ENCODE measurements at regions not wholly inside any gene's neighbourhood (a gene's known extent, or its start where the extent isn't known, plus 50 kb on each side); places are given as distances from the start of the nearest gene placed in this dataset.

- ChIA-PET CTCF (no interaction called here), POLR2A (ENCODE audit: unreplicated experiment) (no interaction called here)
- TF ChIP-seq EZH2 (IDR thresholded peaks at IDR 0.05; ENCODE audit: low read depth) = no peak
- TF ChIP-seq CTCF (conservative IDR thresholded peaks at IDR 0.05) = no peak
- intact Hi-C loops (cut with micrococcal nuclease; ENCODE audit: unreplicated experiment) = no loop called here
- H2AFZ ChIP-seq = no peak overlapping the region
- H3K4me1 ChIP-seq (replicated peaks; ENCODE audit: insufficient read depth) = no peaks in the 10 kb centered on the region
- H3F3A ChIP-seq (ENCODE audit: insufficient read depth, low read depth) = no peaks in the 10 kb centered on the region
- no peaks in the 10 kb centered on the region for H4K20me1 ChIP-seq (ENCODE audit: insufficient read depth)
- H3K27me3 ChIP-seq (ENCODE audit: insufficient read depth, low read depth) = peaks cover 84% of the 10 kb centered on the region
- no peaks in the 10 kb centered on the region for H3K79me2 ChIP-seq (ENCODE audit: low read depth)
- no peaks in the 10 kb centered on the region for H3K9me3 ChIP-seq (ENCODE audit: insufficient read depth, low read depth)
- no peak for DNase-seq
- H3K4me2 ChIP-seq = no peak overlapping the region
- no peaks in the 10 kb centered on the region for H3K36me3 ChIP-seq (ENCODE audit: low read depth)
- no peaks in the 10 kb centered on the region for H3K9me2 ChIP-seq (ENCODE audit: insufficient read depth)
- BruUV-seq (replicated peaks) = no TSS peak
- no peak overlapping the region for H3K4me3 ChIP-seq
- H3K27ac ChIP-seq = no peak overlapping the region
These were observed 124.9 kb downstream of the RBFOX3 start for GRCh38 chr17:79485991-79486390.

- intact Hi-C loops (cut with micrococcal nuclease; ENCODE audit: unreplicated experiment) = no loop called here
- H3K4me2 ChIP-seq = no peak overlapping the region
- H3K27me3 ChIP-seq (ENCODE audit: insufficient read depth, low read depth) = peaks cover 87% of the 10 kb centered on the region
- H2AFZ ChIP-seq = no peak overlapping the region
- POLR2A ChIA-PET (ENCODE audit: unreplicated experiment) = no interaction called here
- BruUV-seq (replicated peaks) = no TSS peak
- no peak for TF ChIP-seq EZH2 (IDR thresholded peaks at IDR 0.05; ENCODE audit: low read depth)
- TF ChIP-seq CTCF (conservative IDR thresholded peaks at IDR 0.05) = no peak
- no peaks in the 10 kb centered on the region for H3K4me1 ChIP-seq (replicated peaks; ENCODE audit: insufficient read depth)
- no peaks in the 10 kb centered on the region for H3K36me3 ChIP-seq (ENCODE audit: low read depth)
- H3K4me3 ChIP-seq = no peak overlapping the region
- no peaks in the 10 kb centered on the region for H3F3A ChIP-seq (ENCODE audit: insufficient read depth, low read depth)
- no peak overlapping the region for H3K27ac ChIP-seq
- no peaks in the 10 kb centered on the region for H4K20me1 ChIP-seq (ENCODE audit: insufficient read depth)
- CTCF ChIA-PET = no interaction called here
- DNase-seq = no peak
- H3K9me2 ChIP-seq (ENCODE audit: insufficient read depth) = no peaks in the 10 kb centered on the region
- no peaks in the 10 kb centered on the region for H3K9me3 ChIP-seq (ENCODE audit: insufficient read depth, low read depth)
- no peaks in the 10 kb centered on the region for H3K79me2 ChIP-seq (ENCODE audit: low read depth)
These were observed 125.3 kb downstream of the RBFOX3 start for GRCh38 chr17:79485419-79485985.

GRCh38 chr17:79484600-79485418 is 126.0 kb downstream of the RBFOX3 start:
- CTCF ChIA-PET = no interaction called here
- no peaks in the 10 kb centered on the region for H3K36me3 ChIP-seq (ENCODE audit: low read depth)

More at GRCh38 chr17:79484600-79485418, 126.0 kb downstream of the RBFOX3 start:
- no peaks in the 10 kb centered on the region for H3F3A ChIP-seq (ENCODE audit: insufficient read depth, low read depth)
- no peaks in the 10 kb centered on the region for H3K9me3 ChIP-seq (ENCODE audit: insufficient read depth, low read depth)
- H3K4me1 ChIP-seq (replicated peaks; ENCODE audit: insufficient read depth) = no peaks in the 10 kb centered on the region
- intact Hi-C loops (cut with micrococcal nuclease; ENCODE audit: unreplicated experiment) = no loop called here
- H4K20me1 ChIP-seq (ENCODE audit: insufficient read depth) = no peaks in the 10 kb centered on the region
- DNase-seq = no peak
- peaks cover 87% of the 10 kb centered on the region for H3K27me3 ChIP-seq (ENCODE audit: insufficient read depth, low read depth)
- no peak overlapping the region for H3K27ac ChIP-seq
- POLR2A ChIA-PET (ENCODE audit: unreplicated experiment) = no interaction called here
- no peak overlapping the region for H3K4me3 ChIP-seq
- BruUV-seq (replicated peaks) = no TSS peak
- TF ChIP-seq CTCF (conservative IDR thresholded peaks at IDR 0.05) = no peak
- TF ChIP-seq EZH2 (IDR thresholded peaks at IDR 0.05; ENCODE audit: low read depth) = no peak
- H2AFZ ChIP-seq = no peak overlapping the region
- H3K4me2 ChIP-seq = no peak overlapping the region
- H3K9me2 ChIP-seq (ENCODE audit: insufficient read depth) = no peaks in the 10 kb centered on the region
- H3K79me2 ChIP-seq (ENCODE audit: low read depth) = no peaks in the 10 kb centered on the region
